ENCODE measurements at regions not wholly inside any gene's neighbourhood (a gene's known extent, or its start where the extent isn't known, plus 50 kb on each side); places are given as distances from the start of the nearest gene placed in this dataset.
"Not testable (repeated sequence)": the region's sequence is repeated elsewhere in the genome, so short reads cannot be mapped to it uniquely, and the experiment has no call there.

DNA sequence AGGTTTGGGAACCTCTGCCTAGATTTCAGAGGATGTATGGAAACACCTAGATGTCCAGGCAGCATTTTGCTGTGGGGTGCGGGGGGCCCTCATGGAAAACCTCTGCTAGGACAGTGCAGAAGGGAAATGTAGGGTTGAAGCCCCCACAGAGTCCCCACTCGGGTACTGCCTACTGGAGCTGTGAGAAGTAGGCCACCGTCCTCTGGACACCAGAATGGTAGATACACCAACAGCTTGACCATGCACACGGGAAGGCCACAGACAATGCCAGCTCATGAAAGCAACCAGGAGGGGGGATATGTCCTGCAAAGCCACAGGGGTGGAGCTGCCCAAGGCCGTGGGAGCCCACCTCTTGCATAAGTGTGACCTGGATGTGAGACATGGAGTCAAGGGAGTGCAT is 1336.5 kb downstream of the SPATA31A7 start:
- not testable (repeated sequence) for H3K36me3 ChIP-seq (ENCODE audit: control insufficient read depth, insufficient read depth, low read length); H3K4me1 ChIP-seq (ENCODE audit: control insufficient read depth, insufficient read depth, low read length); H3K4me3 ChIP-seq (ENCODE audit: low read length); H3K9me3 ChIP-seq (replicated peaks; ENCODE audit: control insufficient read depth, low read depth, low read length); DNase-seq; H3K27me3 ChIP-seq (ENCODE audit: control insufficient read depth, insufficient read depth, low read length); H3K27ac ChIP-seq (ENCODE audit: low read length)
- 86% methylated on average over 1 of the region's 5 CpGs for WGBS (ENCODE audit: insufficient coverage)

- H3K4me3 ChIP-seq (ENCODE audit: low read length) = not testable (repeated sequence)
Measured at GRCh38 chr9:62532162-62532776, 1342.4 kb downstream of the SPATA31A7 start.

GRCh38 chr9:62532777-62533173 is 1342.9 kb downstream of the SPATA31A7 start:
- H3K4me3 ChIP-seq (ENCODE audit: low read length); H3K27me3 ChIP-seq (ENCODE audit: control insufficient read depth, insufficient read depth, low read length); H3K27ac ChIP-seq (ENCODE audit: low read length); DNase-seq; H3K36me3 ChIP-seq (ENCODE audit: control insufficient read depth, insufficient read depth, low read length); H3K9me3 ChIP-seq (replicated peaks; ENCODE audit: control insufficient read depth, low read depth, low read length); H3K4me1 ChIP-seq (ENCODE audit: control insufficient read depth, insufficient read depth, low read length): not testable (repeated sequence)
- WGBS (ENCODE audit: insufficient coverage) = no CpG with 5 or more reads among the region's 16 CpGs

More at GRCh38 chr9:62532162-62532776, 1342.4 kb downstream of the SPATA31A7 start:
- not testable (repeated sequence) for H3K4me1 ChIP-seq (ENCODE audit: control insufficient read depth, insufficient read depth, low read length); DNase-seq; H3K27me3 ChIP-seq (ENCODE audit: control insufficient read depth, insufficient read depth, low read length); H3K27ac ChIP-seq (ENCODE audit: low read length); H3K9me3 ChIP-seq (replicated peaks; ENCODE audit: control insufficient read depth, low read depth, low read length); H3K36me3 ChIP-seq (ENCODE audit: control insufficient read depth, insufficient read depth, low read length)
- WGBS (ENCODE audit: insufficient coverage) = no CpG with 5 or more reads among the region's 34 CpGs

- H3K9me3 ChIP-seq (replicated peaks; ENCODE audit: control insufficient read depth, low read depth, low read length); H3K27ac ChIP-seq (ENCODE audit: low read length); H3K36me3 ChIP-seq (ENCODE audit: control insufficient read depth, insufficient read depth, low read length); H3K4me1 ChIP-seq (ENCODE audit: control insufficient read depth, insufficient read depth, low read length); DNase-seq; H3K4me3 ChIP-seq (ENCODE audit: low read length); H3K27me3 ChIP-seq (ENCODE audit: control insufficient read depth, insufficient read depth, low read length): not testable (repeated sequence)
- no CpG with 5 or more reads among the region's 26 CpGs for whole genome bisulfite sequencing (ENCODE audit: insufficient coverage)
Measured at GRCh38 chr9:62550539-62550938, 1360.7 kb downstream of the SPATA31A7 start.

- H3K36me3 ChIP-seq (ENCODE audit: control insufficient read depth, insufficient read depth, low read length); H3K4me1 ChIP-seq (ENCODE audit: control insufficient read depth, insufficient read depth, low read length); H3K9me3 ChIP-seq (replicated peaks; ENCODE audit: control insufficient read depth, low read depth, low read length); H3K27me3 ChIP-seq (ENCODE audit: control insufficient read depth, insufficient read depth, low read length); H3K27ac ChIP-seq (ENCODE audit: low read length); H3K4me3 ChIP-seq (ENCODE audit: low read length); DNase-seq: not testable (repeated sequence)
- WGBS (ENCODE audit: insufficient coverage) = no CpG with 5 or more reads among the region's 8 CpGs
Measured at GRCh38 chr9:62560603-62561002, 1370.8 kb downstream of the SPATA31A7 start.

DNA sequence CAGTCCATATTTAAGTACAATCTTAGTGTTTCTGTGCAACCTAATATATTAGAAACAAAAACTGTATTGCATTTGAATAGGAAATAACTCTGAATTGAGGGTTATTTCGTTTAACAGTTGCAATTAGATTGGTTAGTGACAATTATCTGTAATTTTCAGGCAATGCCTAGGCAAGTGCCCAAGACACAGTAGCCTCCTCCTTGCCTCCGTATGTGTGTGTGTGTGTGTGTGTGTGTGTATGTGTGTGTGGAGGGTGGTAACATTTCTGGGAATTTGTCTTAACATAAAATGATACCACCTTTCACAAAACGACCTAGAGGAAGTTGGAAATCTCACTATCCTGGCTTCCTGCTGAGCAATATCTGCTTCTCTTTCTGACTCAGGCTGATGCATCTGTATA is 1375.3 kb downstream of the SPATA31A7 start:
- H3K4me1 ChIP-seq (ENCODE audit: control insufficient read depth, insufficient read depth, low read length); H3K4me3 ChIP-seq (ENCODE audit: low read length); H3K27me3 ChIP-seq (ENCODE audit: control insufficient read depth, insufficient read depth, low read length); H3K27ac ChIP-seq (ENCODE audit: low read length); H3K9me3 ChIP-seq (replicated peaks; ENCODE audit: control insufficient read depth, low read depth, low read length); DNase-seq; H3K36me3 ChIP-seq (ENCODE audit: control insufficient read depth, insufficient read depth, low read length): not testable (repeated sequence)
- WGBS (ENCODE audit: insufficient coverage) = no CpG with 5 or more reads among the region's 3 CpGs

DNA sequence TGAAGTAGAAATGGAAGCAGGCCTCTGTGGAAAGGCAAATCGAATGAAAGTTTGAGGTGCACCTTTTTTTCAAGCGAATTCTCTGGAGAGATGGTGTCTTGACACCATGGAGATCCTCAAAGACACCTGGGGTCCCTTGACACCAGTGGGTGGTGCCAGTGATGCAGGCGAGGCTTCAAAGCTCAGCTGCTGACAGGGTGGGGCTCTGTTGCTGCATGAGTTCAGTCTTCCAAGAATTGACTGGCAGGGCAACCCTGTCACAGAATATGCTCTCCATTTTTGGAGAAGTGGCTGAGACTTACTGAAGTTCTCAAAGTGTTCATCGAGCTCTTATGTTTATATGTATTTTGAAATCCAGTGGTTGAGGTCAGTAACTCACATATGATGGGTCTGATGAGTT is 1376.6 kb downstream of the SPATA31A7 start:
- not testable (repeated sequence) for H3K36me3 ChIP-seq (ENCODE audit: control insufficient read depth, insufficient read depth, low read length); DNase-seq; H3K4me3 ChIP-seq (ENCODE audit: low read length); H3K4me1 ChIP-seq (ENCODE audit: control insufficient read depth, insufficient read depth, low read length); H3K27me3 ChIP-seq (ENCODE audit: control insufficient read depth, insufficient read depth, low read length); H3K27ac ChIP-seq (ENCODE audit: low read length); H3K9me3 ChIP-seq (replicated peaks; ENCODE audit: control insufficient read depth, low read depth, low read length)
- WGBS (ENCODE audit: insufficient coverage) = no CpG with 5 or more reads among the region's 4 CpGs

GRCh38 chr9:62597128-62597527 is 1407.3 kb downstream of the SPATA31A7 start:
- not testable (repeated sequence) for H3K4me3 ChIP-seq (ENCODE audit: low read length); H3K36me3 ChIP-seq (ENCODE audit: control insufficient read depth, insufficient read depth, low read length); H3K9me3 ChIP-seq (replicated peaks; ENCODE audit: control insufficient read depth, low read depth, low read length); H3K4me1 ChIP-seq (ENCODE audit: control insufficient read depth, insufficient read depth, low read length); H3K27ac ChIP-seq (ENCODE audit: low read length); H3K27me3 ChIP-seq (ENCODE audit: control insufficient read depth, insufficient read depth, low read length)
- WGBS (ENCODE audit: insufficient coverage) = no CpG with 5 or more reads among the region's 16 CpGs
- peak; percentile 0 for DNase-seq
